ENCODE measurements at regions not wholly inside any gene's neighbourhood (a gene's known extent, or its start where the extent isn't known, plus 50 kb on each side); places are given as distances from the start of the nearest gene placed in this dataset.

GRCh38 chr13:91193358-91193757 is 154.1 kb upstream of the MIR17HG start:
- TF ChIP-seq CTCF (IDR thresholded peaks at IDR 0.05) (no peak), POLR2A (IDR thresholded peaks at IDR 0.05) (no peak), POLR2AphosphoS5 (IDR thresholded peaks at IDR 0.05) (no peak), EP300 (IDR thresholded peaks at IDR 0.05) (no peak)

Measured in sigmoid colon (tissue), 4 donors.